ENCODE measurements at regions not wholly inside any gene's neighbourhood (a gene's known extent, or its start where the extent isn't known, plus 50 kb on each side); places are given as distances from the start of the nearest gene placed in this dataset.

DNA sequence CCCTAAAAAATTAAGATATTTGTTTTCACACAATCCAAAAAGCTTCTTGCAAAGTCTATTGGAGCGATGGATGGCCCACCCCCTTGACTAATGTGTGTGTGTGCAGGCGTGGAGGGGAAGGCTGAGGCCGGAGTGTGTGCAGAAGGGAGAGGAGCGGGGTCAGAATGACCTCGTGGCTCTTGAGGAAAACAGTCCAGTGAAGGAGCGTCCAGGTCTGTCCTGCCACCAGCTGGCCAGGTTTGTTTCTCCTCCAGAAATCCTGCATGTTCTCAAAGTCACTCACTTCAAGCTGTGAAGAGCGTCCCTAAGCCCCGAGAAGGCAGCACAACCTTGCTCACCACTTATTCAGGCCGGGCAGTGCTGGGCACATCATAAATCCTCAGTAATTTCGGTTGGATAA, 69.5 kb upstream of the SSX2IP start:
- Mint-ChIP-seq H3K27ac (no peak overlapping the region), H3K9me3 (no peaks in the 10 kb centered on the region), H3K4me3 (no peak overlapping the region), H3K4me1 (peaks cover 5% of the 10 kb centered on the region), H3K27me3 (peaks cover under 1% of the 10 kb centered on the region), H3K36me3 (ENCODE audit: low read depth) (no peaks in the 10 kb centered on the region)
- ATAC-seq (no peak), DNase-seq (no peak)

- H3K27ac Mint-ChIP-seq, result peak overlapping the region; percentile 62
- DNase-seq, result peak; percentile 16
- peak; percentile 69 for ATAC-seq
Observed at GRCh38 chr1:84758968-84759491, 68.8 kb upstream of the SSX2IP start.

DNA sequence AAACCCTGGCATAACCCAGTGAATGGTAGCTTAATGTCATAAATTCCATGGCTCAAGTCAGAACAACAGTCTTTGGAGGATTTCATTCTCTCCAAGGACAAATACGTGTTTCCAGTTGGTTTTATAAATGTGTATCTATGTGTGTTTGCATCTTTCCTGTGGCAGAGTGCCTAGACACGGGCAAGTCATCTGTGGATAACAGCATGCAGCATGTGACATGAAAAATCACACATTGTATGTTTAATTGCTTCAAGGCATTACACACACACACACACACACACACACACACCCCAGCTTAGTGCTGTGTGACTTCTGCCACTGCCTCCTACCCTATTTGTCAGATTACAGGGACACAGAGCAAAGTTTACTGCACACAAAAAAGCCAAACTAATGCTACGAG, 68.2 kb upstream of the SSX2IP start:
- Mint-ChIP-seq H3K4me1 (peaks cover 5% of the 10 kb centered on the region), H3K9me3 (no peaks in the 10 kb centered on the region), H3K27ac (no peak overlapping the region), H3K36me3 (ENCODE audit: low read depth) (no peaks in the 10 kb centered on the region), H3K4me3 (no peak overlapping the region), H3K27me3 (peaks cover under 1% of the 10 kb centered on the region)
- ATAC-seq, result no peak
- DNase-seq, result no peak

More at GRCh38 chr1:84758968-84759491, 68.8 kb upstream of the SSX2IP start:
- no peaks in the 10 kb centered on the region for H3K36me3 Mint-ChIP-seq (ENCODE audit: low read depth)
- H3K4me1 Mint-ChIP-seq, result peaks cover 5% of the 10 kb centered on the region
- no peaks in the 10 kb centered on the region for H3K9me3 Mint-ChIP-seq
- peak overlapping the region; percentile 12 for H3K4me3 Mint-ChIP-seq
- H3K27me3 Mint-ChIP-seq, result no peaks in the 10 kb centered on the region

DNA sequence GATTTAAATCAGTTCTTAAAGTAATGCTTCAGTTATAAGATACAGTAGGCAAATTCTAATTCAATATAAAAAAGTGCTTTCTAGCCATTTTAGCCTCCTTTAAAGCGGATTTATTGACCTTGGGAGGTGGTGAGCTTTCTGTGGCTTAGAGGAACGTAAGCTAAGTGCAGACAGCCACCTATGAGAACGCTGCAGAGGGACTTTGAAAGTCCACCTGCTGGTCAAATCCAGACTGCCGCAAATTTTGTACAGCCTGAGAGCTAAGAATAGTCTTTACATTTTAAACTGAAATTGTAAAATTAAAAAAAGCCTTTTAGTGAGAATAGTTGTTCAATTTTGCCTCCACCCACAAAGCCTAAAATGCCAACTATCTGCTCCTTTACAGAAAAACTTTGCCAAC, 67.0 kb upstream of the SSX2IP start:
- Mint-ChIP-seq H3K9me3 (no peaks in the 10 kb centered on the region), H3K27ac (no peak overlapping the region), H3K36me3 (ENCODE audit: low read depth) (no peaks in the 10 kb centered on the region), H3K27me3 (peaks cover 5% of the 10 kb centered on the region), H3K4me1 (peaks cover 5% of the 10 kb centered on the region), H3K4me3 (no peak overlapping the region)
- DNase-seq, result no peak
- ATAC-seq, result no peak

DNA sequence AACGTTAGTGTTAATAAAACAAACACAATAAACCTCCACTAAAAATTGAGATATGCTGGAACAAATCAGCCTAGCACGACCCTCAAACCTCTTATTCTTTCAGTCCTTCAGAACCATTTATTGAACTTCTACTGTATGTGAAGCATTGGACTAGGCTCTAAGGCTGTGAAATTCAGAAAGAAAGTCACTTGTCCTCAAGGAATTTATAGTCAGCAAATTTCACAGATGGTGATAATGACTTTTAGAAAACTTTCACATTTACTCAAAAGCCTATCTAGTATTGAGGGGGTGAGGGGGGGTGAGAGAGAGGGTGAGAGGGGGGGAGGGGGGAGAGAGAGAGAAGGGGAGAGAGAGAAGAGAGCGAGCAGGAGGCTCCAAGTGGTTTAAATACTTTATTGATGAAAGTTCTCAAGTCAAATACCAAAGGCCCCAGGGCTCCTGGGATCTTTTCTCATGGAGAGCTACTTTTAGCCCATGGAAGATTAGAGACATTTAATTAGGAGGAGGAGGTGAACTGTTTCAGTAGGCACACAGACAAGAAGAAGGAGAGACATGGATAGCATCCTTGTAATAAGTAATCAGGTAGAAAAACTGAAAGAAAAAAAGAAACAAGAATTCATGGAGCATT, 66.3 kb upstream of the SSX2IP start:
- no peak overlapping the region for H3K27ac Mint-ChIP-seq
- no peaks in the 10 kb centered on the region for H3K36me3 Mint-ChIP-seq (ENCODE audit: low read depth)
- ATAC-seq (no peak), DNase-seq (no peak)
- H3K4me3 Mint-ChIP-seq, result no peak overlapping the region
- H3K27me3 Mint-ChIP-seq, result peaks cover 5% of the 10 kb centered on the region
- H3K9me3 Mint-ChIP-seq, result no peaks in the 10 kb centered on the region
- peaks cover 5% of the 10 kb centered on the region for H3K4me1 Mint-ChIP-seq

DNA sequence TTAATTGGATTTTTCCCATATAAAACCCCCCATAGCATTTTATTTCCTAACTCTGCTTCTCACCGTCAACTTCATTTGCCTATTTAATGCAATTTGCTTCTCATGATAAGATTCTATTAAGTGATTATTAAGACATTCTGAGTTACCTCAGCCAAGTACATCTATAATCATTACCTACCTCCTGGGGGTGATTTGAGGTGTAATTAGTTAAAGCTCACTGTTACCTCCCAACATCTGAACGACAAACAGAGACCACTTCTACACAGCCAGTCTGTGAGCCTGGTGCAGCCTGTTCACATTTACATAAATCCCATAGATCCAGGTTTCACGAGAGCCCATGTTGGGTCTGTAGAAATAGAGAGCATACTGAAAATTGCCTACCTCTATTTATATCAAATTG, 65.7 kb upstream of the SSX2IP start:
- ATAC-seq (no peak), DNase-seq (no peak)
- no peaks in the 10 kb centered on the region for H3K9me3 Mint-ChIP-seq
- no peak overlapping the region for H3K4me3 Mint-ChIP-seq
- peaks cover 5% of the 10 kb centered on the region for H3K4me1 Mint-ChIP-seq
- H3K36me3 Mint-ChIP-seq (ENCODE audit: low read depth), result no peaks in the 10 kb centered on the region
- peaks cover 5% of the 10 kb centered on the region for H3K27me3 Mint-ChIP-seq
- H3K27ac Mint-ChIP-seq, result no peak overlapping the region

- no peak for ATAC-seq
- no peak overlapping the region for H3K4me3 Mint-ChIP-seq
- DNase-seq, result no peak
- peaks cover 5% of the 10 kb centered on the region for H3K4me1 Mint-ChIP-seq
- no peak overlapping the region for H3K27ac Mint-ChIP-seq
- peaks cover 5% of the 10 kb centered on the region for H3K27me3 Mint-ChIP-seq
- no peaks in the 10 kb centered on the region for H3K9me3 Mint-ChIP-seq
- H3K36me3 Mint-ChIP-seq (ENCODE audit: low read depth), result no peaks in the 10 kb centered on the region
Observed at GRCh38 chr1:84755216-84755615, 65.0 kb upstream of the SSX2IP start.

DNA sequence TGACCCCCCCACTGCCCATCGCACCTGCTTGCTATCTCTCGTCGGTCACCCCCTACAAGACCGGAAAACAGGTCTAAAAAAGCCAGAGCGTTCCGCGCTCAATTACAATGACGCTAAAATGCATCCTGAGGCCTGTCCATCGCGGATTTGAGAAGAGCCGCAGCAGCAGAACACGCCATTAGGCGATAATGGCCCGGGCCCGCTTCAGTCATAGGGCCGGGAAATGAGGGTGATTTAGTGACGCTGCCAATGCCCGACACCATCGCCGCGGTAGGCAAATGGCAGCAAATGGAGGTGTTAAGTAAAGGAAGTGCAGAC, 64.1 kb upstream of the SSX2IP start:
- H3K9me3 Mint-ChIP-seq, result no peaks in the 10 kb centered on the region
- ATAC-seq (no peak), DNase-seq (no peak)
- peaks cover 4% of the 10 kb centered on the region for H3K4me1 Mint-ChIP-seq
- peaks cover 7% of the 10 kb centered on the region for H3K27me3 Mint-ChIP-seq
- H3K4me3 Mint-ChIP-seq, result no peak overlapping the region
- H3K27ac Mint-ChIP-seq, result no peak overlapping the region
- H3K36me3 Mint-ChIP-seq (ENCODE audit: low read depth), result no peaks in the 10 kb centered on the region

DNA sequence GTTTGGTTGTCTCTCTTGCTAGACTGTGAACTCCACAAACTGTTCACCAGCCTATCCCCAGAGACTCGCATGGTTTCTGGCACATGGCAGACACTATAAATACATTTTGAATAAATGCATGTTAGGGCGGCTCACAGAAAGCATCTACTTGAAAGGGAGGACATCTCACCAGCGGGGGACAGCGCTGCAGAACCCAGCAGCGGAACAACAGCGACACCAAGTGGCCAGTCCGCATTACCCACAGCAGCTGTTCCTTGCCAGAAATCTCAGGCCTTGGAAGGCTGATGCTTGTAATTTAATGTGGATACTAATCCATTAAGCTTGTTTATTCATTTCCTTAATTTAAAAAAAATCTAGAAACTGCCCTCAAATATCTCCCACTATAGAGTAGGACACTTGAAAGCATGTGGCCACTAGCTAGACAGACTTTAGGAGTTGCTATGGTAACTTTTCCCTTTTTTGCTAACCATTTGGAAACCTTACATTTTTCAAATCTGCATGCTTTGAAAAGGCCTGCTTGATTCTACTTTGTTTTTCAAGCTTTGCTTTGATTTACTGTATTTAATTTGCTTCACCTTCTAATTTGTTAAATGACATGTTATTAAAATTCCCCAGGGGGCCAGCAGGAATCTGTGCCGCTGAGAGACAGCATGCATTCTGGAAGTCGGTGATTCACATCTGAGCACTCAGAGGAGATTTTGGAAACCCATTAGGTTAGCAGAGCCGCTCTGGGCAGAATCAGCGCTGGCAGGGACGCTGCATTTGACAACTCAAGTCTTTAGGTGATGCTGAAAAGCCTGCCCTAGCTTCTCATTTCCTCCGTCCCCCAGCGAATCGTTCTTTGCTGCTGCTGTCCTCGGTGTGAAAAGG, 63.5 kb upstream of the SSX2IP start:
- DNase-seq (peak; percentile 80), ATAC-seq (peak; percentile 81)
- Mint-ChIP-seq H3K36me3 (ENCODE audit: low read depth) (no peaks in the 10 kb centered on the region), H3K27me3 (peaks cover 7% of the 10 kb centered on the region), H3K4me1 (no peaks in the 10 kb centered on the region), H3K4me3 (no peak overlapping the region), H3K9me3 (no peaks in the 10 kb centered on the region), H3K27ac (no peak overlapping the region)

DNA sequence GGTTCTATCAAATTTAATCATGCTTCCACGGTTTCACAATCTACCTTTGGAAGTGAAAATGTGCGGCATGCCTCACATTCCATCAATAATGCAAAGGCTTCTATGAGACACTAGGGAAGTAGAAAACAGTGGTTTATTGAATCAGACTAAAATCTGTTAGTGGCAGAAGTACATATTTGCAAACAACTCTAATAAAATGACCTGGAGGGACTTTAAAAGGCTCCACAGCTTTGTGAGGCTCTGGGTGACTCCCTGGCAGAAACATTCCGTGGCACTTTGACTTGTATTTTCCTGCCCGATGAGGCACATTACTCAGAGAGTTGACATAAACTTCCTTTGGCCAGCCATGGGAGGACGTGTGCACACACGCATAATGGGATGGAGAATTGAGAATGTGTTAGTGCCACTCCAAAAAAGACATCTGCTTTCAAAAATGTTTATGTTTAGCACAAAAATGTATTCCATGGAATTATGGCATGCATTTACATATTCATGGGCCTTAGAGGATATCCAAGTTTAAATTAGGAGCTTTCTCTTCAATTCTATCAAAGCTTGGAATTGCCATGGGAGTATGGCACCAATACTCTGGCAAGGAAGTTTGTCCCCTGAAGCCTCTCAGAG, 60.0 kb upstream of the SSX2IP start:
- ATAC-seq, result no peak
- Mint-ChIP-seq H3K4me3 (no peak overlapping the region), H3K4me1 (no peaks in the 10 kb centered on the region), H3K27ac (no peak overlapping the region), H3K27me3 (peaks cover 7% of the 10 kb centered on the region), H3K36me3 (ENCODE audit: low read depth) (no peaks in the 10 kb centered on the region), H3K9me3 (no peaks in the 10 kb centered on the region)
- DNase-seq, result no peak

DNA sequence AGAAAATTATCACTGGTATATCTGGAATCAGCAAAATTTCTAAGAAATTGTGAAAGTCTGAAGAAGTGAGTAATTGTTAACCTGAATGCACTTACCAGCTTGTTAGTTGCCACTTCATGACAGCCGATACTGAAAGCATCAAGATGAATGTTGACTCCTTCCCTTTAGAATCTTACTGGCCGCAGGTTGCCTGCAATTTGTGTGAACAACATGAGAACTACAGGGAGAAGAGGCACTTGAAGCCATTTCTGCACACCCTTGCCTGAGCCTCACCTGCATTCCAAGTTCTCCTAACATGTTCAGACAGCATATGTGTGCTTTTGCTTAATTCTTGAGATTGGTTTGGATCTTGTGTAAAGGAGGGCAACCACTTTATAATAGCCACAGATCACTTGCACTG, 59.2 kb upstream of the SSX2IP start:
- H3K36me3 Mint-ChIP-seq (ENCODE audit: low read depth), result no peaks in the 10 kb centered on the region
- H3K27me3 Mint-ChIP-seq, result peaks cover 7% of the 10 kb centered on the region
- H3K4me1 Mint-ChIP-seq, result no peaks in the 10 kb centered on the region
- no peak overlapping the region for H3K4me3 Mint-ChIP-seq
- no peak overlapping the region for H3K27ac Mint-ChIP-seq
- ATAC-seq (no peak), DNase-seq (no peak)
- no peaks in the 10 kb centered on the region for H3K9me3 Mint-ChIP-seq

DNA sequence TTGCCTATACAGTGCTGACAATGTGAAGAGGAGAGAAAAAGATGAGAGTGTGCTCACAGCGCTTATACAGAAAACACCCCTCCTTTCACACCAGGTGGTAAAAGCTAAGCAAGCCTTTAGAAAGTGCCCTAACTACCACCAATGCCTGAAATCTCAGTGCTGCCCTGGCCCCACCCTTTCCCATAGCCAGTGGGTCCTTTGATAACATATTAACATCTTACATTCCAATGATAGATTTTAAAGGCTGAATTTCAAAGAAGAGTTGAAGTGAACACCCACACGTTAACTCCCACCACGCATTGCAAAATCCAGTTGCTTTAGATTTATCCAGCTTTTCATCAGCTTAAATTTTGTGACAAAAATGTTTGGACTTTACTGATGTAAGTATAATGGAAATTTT, 58.1 kb upstream of the SSX2IP start:
- Mint-ChIP-seq H3K4me3 (no peak overlapping the region), H3K27ac (no peak overlapping the region), H3K4me1 (no peaks in the 10 kb centered on the region), H3K9me3 (no peaks in the 10 kb centered on the region), H3K27me3 (peaks cover 5% of the 10 kb centered on the region), H3K36me3 (ENCODE audit: low read depth) (no peaks in the 10 kb centered on the region)
- ATAC-seq, result no peak
- DNase-seq, result no peak

DNA sequence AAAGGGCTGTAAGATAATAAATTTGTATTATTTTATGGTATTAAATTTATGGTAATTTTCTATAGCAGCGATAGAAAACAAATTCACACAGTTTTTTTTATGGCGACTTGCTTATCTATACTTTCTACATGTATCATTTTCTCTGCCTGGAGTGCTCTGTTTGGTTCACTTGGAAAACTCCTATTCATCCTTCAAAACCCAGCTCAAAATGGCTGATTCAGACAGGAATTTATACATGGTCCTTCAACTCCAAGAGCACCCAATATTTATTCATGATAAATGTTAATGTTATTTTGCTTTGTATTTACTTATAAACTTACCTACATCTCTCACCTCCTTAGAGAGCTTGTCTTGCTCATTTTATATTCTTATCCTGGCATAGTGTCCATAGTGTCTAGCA, 55.6 kb upstream of the SSX2IP start:
- Mint-ChIP-seq H3K4me1 (peaks cover 13% of the 10 kb centered on the region), H3K4me3 (no peak overlapping the region), H3K36me3 (ENCODE audit: low read depth) (no peaks in the 10 kb centered on the region), H3K9me3 (no peaks in the 10 kb centered on the region), H3K27ac (no peak overlapping the region), H3K27me3 (peaks cover 2% of the 10 kb centered on the region)
- ATAC-seq (no peak), DNase-seq (no peak)

- ATAC-seq, result no peak
- H3K36me3 Mint-ChIP-seq (ENCODE audit: low read depth), result no peaks in the 10 kb centered on the region
- no peaks in the 10 kb centered on the region for H3K27me3 Mint-ChIP-seq
- no peak overlapping the region for H3K27ac Mint-ChIP-seq
- H3K4me1 Mint-ChIP-seq, result peaks cover 13% of the 10 kb centered on the region
- no peak for DNase-seq
- H3K9me3 Mint-ChIP-seq, result no peaks in the 10 kb centered on the region
- H3K4me3 Mint-ChIP-seq, result no peak overlapping the region
Observed at GRCh38 chr1:84743896-84744295, 53.6 kb upstream of the SSX2IP start.

DNA sequence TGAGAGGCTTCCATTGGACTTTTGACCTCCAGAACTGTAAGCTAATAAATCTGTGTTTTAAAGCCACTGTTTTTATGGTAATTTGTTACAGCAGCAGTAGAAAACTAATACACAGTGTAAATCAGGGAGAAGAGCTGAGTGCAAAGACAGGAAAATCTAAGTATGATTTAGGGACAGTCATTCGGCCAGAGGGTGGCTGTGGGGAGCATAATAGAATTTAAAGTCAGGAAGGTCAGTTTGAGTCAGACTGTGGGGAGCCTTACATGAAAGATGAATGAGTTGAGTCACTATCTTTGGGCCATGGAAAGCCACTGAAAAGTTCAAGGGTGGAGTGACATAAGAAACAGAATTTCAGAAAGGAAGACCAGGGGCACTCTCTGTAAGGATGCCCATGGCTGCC, 52.4 kb upstream of the SSX2IP start:
- DNase-seq (no peak), ATAC-seq (peak; percentile 76)
- Mint-ChIP-seq H3K9me3 (no peaks in the 10 kb centered on the region), H3K27ac (no peak overlapping the region), H3K4me3 (no peak overlapping the region), H3K36me3 (ENCODE audit: low read depth) (no peaks in the 10 kb centered on the region), H3K27me3 (peaks cover 2% of the 10 kb centered on the region), H3K4me1 (peaks cover 13% of the 10 kb centered on the region)
